Head of caudate nucleus (tissue), 42 donors: ENCODE measurements at regions not wholly inside any gene's neighbourhood (a gene's known extent, or its start where the extent isn't known, plus 50 kb on each side); places are given as distances from the start of the nearest gene placed in this dataset.
A peak's percentile ranks its signal among the peaks of the same experiment; 100 is the strongest.
"Not testable (repeated sequence)": the region's sequence is repeated elsewhere in the genome, so short reads cannot be mapped to it uniquely, and the experiment has no call there.

Experiments used
- DNase-seq, 42 donors: peaks; one replicate each; pipeline versions ENCODE4 v3.0.0 to v3.0.0-alpha.2; 2020 to 2021; ENCODE audit warnings: mixed read lengths in 7 of 42
- intact Hi-C: fragments of 100-400 bp; cut with DNase I; formaldehyde crosslinking; loops from one replicate; pipeline ENCODE4 v1.15.0; 2022

- intact Hi-C loops = loop anchor here (5.0 kb wide), 1 partner anchor 165 kb away; no protein-coding TSS in a partner anchor
- DNase-seq = peak; percentile 28 to 93 (median 77)
Measured at GRCh38 chr13:26872525-26873385, 112.2 kb upstream of the GPR12 start.

- DNase-seq = peak in 8 of 42 donors; percentile 15 to 72 (median 40)
- intact Hi-C loops = no loop called here
Measured at GRCh38 chr13:26867451-26868091, 107.0 kb upstream of the GPR12 start.

- DNase-seq = no peak
- intact Hi-C loops = no loop called here
Measured at GRCh38 chr13:26864576-26864975, 104.0 kb upstream of the GPR12 start.

GRCh38 chr13:26861941-26862340, 101.4 kb upstream of the GPR12 start:
- peak in 2 of 42 donors; percentile 33 to 36 for DNase-seq
- intact Hi-C loops = no loop called here

- intact Hi-C loops = no loop called here
- DNase-seq = peak in 26 of 42 donors; percentile 11 to 79 (median 42)
Measured at GRCh38 chr13:26855921-26856320, 95.3 kb upstream of the GPR12 start.

- intact Hi-C loops = no loop called here
- peak; percentile 49 to 90 (median 78) for DNase-seq
Measured at GRCh38 chr13:26855071-26855470, 94.5 kb upstream of the GPR12 start.

- no peak for DNase-seq
- intact Hi-C loops = no loop called here
Measured at GRCh38 chr13:26853323-26853722, 92.7 kb upstream of the GPR12 start.

- intact Hi-C loops = no loop called here
- no peak for DNase-seq
Measured at GRCh38 chr13:26847281-26847680, 86.7 kb upstream of the GPR12 start.

- DNase-seq, intact Hi-C loops: not testable (repeated sequence)
Measured at GRCh38 chr13:26845063-26845462, 84.5 kb upstream of the GPR12 start.

GRCh38 chr13:26839682-26840081, 79.1 kb upstream of the GPR12 start:
- peak in 1 of 42 donors; percentile 23 for DNase-seq
- intact Hi-C loops = no loop called here

GRCh38 chr13:26838821-26839220, 78.2 kb upstream of the GPR12 start:
- intact Hi-C loops = no loop called here

GRCh38 chr13:26837997-26838396, 77.4 kb upstream of the GPR12 start:
- DNase-seq = peak in 1 of 42 donors; percentile 17
- intact Hi-C loops = no loop called here

More at GRCh38 chr13:26838821-26839220, 78.2 kb upstream of the GPR12 start:
- DNase-seq = no peak

GRCh38 chr13:26837102-26837501, 76.5 kb upstream of the GPR12 start:
- intact Hi-C loops = no loop called here
- peak in 1 of 42 donors; percentile 16 for DNase-seq

- DNase-seq = peak in 1 of 42 donors; percentile 4
- intact Hi-C loops = no loop called here
Measured at GRCh38 chr13:26836626-26837025, 76.0 kb upstream of the GPR12 start.

- intact Hi-C loops = no loop called here
- peak in 11 of 42 donors; percentile 10 to 48 (median 21) for DNase-seq
Measured at GRCh38 chr13:26834646-26835045, 74.1 kb upstream of the GPR12 start.

- intact Hi-C loops = no loop called here
- DNase-seq = peak in 1 of 42 donors; percentile 22
Measured at GRCh38 chr13:26831336-26831908, 70.8 kb upstream of the GPR12 start.

- intact Hi-C loops = no loop called here
- DNase-seq = peak in 1 of 42 donors; percentile 12
Measured at GRCh38 chr13:26829716-26830115, 69.1 kb upstream of the GPR12 start.

- intact Hi-C loops = no loop called here
- DNase-seq = no peak
Measured at GRCh38 chr13:26824581-26824980, 64.0 kb upstream of the GPR12 start.

- intact Hi-C loops = no loop called here
Measured at GRCh38 chr13:26822146-26822545, 61.6 kb upstream of the GPR12 start.

GRCh38 chr13:26821672-26822071, 61.1 kb upstream of the GPR12 start:
- intact Hi-C loops = no loop called here
- DNase-seq = no peak

More at GRCh38 chr13:26822146-26822545, 61.6 kb upstream of the GPR12 start:
- DNase-seq = peak in 1 of 42 donors; percentile 15
